ENCODE measurements at regions not wholly inside any gene's neighbourhood (a gene's known extent, or its start where the extent isn't known, plus 50 kb on each side); places are given as distances from the start of the nearest gene placed in this dataset.

DNA sequence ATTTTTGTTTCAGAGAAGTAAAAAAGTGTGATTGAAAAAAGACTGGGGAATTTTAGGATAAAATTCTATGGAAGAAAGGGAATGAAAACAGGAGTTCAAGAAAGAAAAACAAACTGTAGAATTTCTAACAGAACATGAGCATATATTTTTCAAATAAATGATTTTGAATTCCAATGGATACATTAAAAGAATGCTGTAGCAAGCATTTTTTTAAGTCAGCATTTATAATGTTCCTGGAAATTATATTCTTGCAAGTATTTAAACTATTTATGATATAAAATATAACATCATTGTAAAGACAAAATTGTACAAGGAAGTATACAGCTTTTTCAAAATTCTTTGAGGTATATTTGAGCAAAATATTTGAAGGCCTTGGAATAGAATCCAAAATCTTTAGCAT lies 450.7 kb downstream of the AEBP2 start:
- no peak for TF ChIP-seq NFIC (IDR thresholded peaks at IDR 0.05)
- no peak for TF ChIP-seq YY1 (IDR thresholded peaks at IDR 0.05; ENCODE audit: low read depth)
- TF ChIP-seq ZBTB7A (IDR thresholded peaks at IDR 0.05; ENCODE audit: low read depth), result no peak
- no peak for TF ChIP-seq TCF12 (IDR thresholded peaks at IDR 0.05; ENCODE audit: low read depth)
- no peak for TF ChIP-seq FOXM1 (IDR thresholded peaks at IDR 0.05; ENCODE audit: borderline replicate concordance, low read depth)
- TF ChIP-seq RAD21 (IDR thresholded peaks at IDR 0.05; ENCODE audit: low read depth), result no peak
- TF ChIP-seq TAF1 (IDR thresholded peaks at IDR 0.05; ENCODE audit: low read depth), result no peak
- TF ChIP-seq, protein P1, sequence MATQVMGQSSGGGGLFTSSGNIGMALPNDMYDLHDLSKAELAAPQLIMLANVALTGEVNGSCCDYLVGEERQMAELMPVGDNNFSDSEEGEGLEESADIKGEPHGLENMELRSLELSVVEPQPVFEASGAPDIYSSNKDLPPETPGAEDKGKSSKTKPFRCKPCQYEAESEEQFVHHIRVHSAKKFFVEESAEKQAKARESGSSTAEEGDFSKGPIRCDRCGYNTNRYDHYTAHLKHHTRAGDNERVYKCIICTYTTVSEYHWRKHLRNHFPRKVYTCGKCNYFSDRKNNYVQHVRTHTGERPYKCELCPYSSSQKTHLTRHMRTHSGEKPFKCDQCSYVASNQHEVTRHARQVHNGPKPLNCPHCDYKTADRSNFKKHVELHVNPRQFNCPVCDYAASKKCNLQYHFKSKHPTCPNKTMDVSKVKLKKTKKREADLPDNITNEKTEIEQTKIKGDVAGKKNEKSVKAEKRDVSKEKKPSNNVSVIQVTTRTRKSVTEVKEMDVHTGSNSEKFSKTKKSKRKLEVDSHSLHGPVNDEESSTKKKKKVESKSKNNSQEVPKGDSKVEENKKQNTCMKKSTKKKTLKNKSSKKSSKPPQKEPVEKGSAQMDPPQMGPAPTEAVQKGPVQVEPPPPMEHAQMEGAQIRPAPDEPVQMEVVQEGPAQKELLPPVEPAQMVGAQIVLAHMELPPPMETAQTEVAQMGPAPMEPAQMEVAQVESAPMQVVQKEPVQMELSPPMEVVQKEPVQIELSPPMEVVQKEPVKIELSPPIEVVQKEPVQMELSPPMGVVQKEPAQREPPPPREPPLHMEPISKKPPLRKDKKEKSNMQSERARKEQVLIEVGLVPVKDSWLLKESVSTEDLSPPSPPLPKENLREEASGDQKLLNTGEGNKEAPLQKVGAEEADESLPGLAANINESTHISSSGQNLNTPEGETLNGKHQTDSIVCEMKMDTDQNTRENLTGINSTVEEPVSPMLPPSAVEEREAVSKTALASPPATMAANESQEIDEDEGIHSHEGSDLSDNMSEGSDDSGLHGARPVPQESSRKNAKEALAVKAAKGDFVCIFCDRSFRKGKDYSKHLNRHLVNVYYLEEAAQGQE (IDR thresholded peaks at IDR 0.05; ENCODE audit: low read depth), result no peak

DNA sequence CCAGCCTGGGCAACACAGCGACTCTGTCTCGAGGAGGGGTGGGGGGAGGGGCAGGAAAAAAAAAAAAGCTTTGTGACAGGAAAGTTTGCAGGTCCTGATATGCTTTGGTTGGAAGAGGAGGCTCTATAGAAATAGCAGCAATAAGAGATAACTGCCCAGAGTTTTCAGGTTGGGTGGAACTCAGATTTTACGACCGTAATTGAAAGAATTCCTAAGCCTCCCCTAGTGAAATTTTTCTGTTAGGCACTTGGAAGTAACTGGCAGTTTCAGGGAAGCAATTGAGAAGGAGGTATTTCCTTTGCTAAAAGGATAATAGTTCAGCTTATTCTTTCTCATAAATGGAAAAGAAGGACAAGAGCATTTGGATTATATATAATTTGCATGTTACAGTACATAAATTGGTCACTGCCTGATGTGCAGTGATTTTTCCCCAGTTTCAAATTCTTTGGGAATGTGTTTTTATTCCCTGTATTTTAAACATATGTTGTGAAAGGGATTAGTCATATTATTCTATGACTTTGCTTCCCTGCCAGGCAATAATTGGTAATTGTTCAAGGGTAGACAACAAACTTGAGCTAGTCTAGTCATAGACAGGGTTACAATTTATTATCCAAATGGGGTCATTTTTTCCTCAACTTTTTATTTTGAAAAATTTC lies 452.8 kb downstream of the AEBP2 start:
- no peak for TF ChIP-seq CREB1 (IDR thresholded peaks at IDR 0.05; ENCODE audit: low read depth)
- no peak for TF ChIP-seq TEAD4 (IDR thresholded peaks at IDR 0.05)
- TF ChIP-seq TAF1 (IDR thresholded peaks at IDR 0.05; ENCODE audit: low read depth), result no peak
- no peak for TF ChIP-seq ZBTB7A (IDR thresholded peaks at IDR 0.05; ENCODE audit: low read depth)
- TF ChIP-seq EGR1 (IDR thresholded peaks at IDR 0.05), result no peak
- no peak for TF ChIP-seq EP300 (IDR thresholded peaks at IDR 0.05; ENCODE audit: borderline replicate concordance)
- no peak for TF ChIP-seq NFIC (IDR thresholded peaks at IDR 0.05)
- no peak for TF ChIP-seq TCF12 (IDR thresholded peaks at IDR 0.05; ENCODE audit: low read depth)
- TF ChIP-seq YY1 (IDR thresholded peaks at IDR 0.05; ENCODE audit: low read depth), result no peak
- TF ChIP-seq, protein P1 (IDR thresholded peaks at IDR 0.05; ENCODE audit: low read depth), result no peak
- TF ChIP-seq, protein P2, sequence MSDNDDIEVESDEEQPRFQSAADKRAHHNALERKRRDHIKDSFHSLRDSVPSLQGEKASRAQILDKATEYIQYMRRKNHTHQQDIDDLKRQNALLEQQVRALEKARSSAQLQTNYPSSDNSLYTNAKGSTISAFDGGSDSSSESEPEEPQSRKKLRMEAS (IDR thresholded peaks at IDR 0.05), result no peak
- no peak for TF ChIP-seq CEBPB (IDR thresholded peaks at IDR 0.05)
- no peak for TF ChIP-seq FOXM1 (IDR thresholded peaks at IDR 0.05; ENCODE audit: borderline replicate concordance, low read depth)
- TF ChIP-seq RAD21 (IDR thresholded peaks at IDR 0.05; ENCODE audit: low read depth), result no peak

DNA sequence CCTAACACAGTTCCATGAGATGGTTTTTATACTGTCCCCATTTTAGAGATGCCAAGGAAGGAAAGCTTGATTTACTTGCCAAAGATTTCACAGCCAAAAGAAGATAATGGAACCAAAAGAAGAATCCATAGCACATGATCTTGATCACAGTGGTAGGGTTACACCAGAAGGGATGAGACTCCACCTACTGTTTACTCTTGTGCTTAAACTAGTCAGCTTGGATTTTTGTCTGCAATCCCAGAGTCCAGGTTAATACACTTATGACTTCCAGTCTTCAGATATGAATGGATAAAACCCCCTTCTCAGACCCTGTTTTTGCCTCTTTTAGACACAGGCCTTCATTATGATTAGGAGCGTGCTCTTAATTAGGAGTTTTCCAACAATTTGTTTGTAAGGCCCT lies 454.2 kb downstream of the AEBP2 start:
- peak; percentile 54 for TF ChIP-seq RAD21 (IDR thresholded peaks at IDR 0.05; ENCODE audit: low read depth)
- no peak for TF ChIP-seq NFIC (IDR thresholded peaks at IDR 0.05)

DNA sequence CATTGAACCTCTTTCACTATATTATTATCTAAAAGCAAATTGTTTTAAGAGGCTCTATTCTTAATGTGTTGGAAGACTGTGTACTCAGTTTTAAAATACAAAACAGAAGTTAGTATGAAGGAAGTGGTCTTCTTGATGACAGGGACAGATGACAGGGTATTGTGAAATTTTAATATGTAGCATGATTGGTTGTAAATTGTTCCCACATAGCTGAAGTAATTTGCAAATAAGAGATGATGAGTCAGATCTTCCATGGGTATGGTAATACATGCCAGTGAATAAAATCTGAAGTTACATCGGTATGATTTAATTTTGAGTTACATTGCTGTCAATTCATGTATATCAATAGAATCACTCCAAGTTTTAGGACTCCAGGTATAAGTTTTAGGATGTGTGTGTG lies 454.8 kb downstream of the AEBP2 start:
- TF ChIP-seq, protein P2 (IDR thresholded peaks at IDR 0.05), result no peak
- TF ChIP-seq CREB1 (IDR thresholded peaks at IDR 0.05; ENCODE audit: low read depth) (no peak), FOXM1 (IDR thresholded peaks at IDR 0.05; ENCODE audit: borderline replicate concordance, low read depth) (no peak), CEBPB (IDR thresholded peaks at IDR 0.05) (no peak), EP300 (IDR thresholded peaks at IDR 0.05; ENCODE audit: borderline replicate concordance) (no peak), TEAD4 (IDR thresholded peaks at IDR 0.05) (no peak), EGR1 (IDR thresholded peaks at IDR 0.05) (no peak)
- TF ChIP-seq, protein P1 (IDR thresholded peaks at IDR 0.05; ENCODE audit: low read depth), result no peak

DNA sequence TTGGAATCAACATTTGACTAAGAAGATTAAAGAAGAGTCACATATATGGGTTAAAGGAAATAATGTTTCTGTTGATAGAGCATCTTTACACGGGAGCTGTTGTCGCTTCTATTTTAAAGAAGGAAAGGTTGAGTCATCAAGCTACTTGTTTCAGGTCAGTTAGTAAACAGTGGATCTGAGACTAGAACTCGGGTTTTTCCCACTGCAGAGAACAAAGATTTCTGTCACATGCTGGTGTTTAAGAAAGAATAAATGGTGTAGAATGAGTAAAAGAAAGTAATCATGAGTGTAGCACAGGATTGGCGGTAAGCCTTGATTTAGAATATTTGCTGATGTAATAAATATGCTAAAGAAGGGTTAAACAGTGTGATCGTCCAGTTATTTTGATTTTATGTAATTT lies 455.5 kb downstream of the AEBP2 start:
- TF ChIP-seq, protein P3, sequence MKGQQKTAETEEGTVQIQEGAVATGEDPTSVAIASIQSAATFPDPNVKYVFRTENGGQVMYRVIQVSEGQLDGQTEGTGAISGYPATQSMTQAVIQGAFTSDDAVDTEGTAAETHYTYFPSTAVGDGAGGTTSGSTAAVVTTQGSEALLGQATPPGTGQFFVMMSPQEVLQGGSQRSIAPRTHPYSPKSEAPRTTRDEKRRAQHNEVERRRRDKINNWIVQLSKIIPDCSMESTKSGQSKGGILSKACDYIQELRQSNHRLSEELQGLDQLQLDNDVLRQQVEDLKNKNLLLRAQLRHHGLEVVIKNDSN (IDR thresholded peaks at IDR 0.05), result no peak
- TF ChIP-seq, protein P2 (IDR thresholded peaks at IDR 0.05), result no peak
- TF ChIP-seq EGR1 (IDR thresholded peaks at IDR 0.05) (no peak), CEBPB (IDR thresholded peaks at IDR 0.05) (no peak), EP300 (IDR thresholded peaks at IDR 0.05; ENCODE audit: borderline replicate concordance) (no peak), ZBTB7A (IDR thresholded peaks at IDR 0.05; ENCODE audit: low read depth) (no peak), FOXM1 (IDR thresholded peaks at IDR 0.05; ENCODE audit: borderline replicate concordance, low read depth) (no peak), TEAD4 (IDR thresholded peaks at IDR 0.05) (no peak), NFIC (IDR thresholded peaks at IDR 0.05) (no peak), RAD21 (IDR thresholded peaks at IDR 0.05; ENCODE audit: low read depth) (no peak), TCF12 (IDR thresholded peaks at IDR 0.05; ENCODE audit: low read depth) (no peak), CREB1 (IDR thresholded peaks at IDR 0.05; ENCODE audit: low read depth) (no peak), TAF1 (IDR thresholded peaks at IDR 0.05; ENCODE audit: low read depth) (no peak), YY1 (IDR thresholded peaks at IDR 0.05; ENCODE audit: low read depth) (no peak)
- TF ChIP-seq, protein P1 (IDR thresholded peaks at IDR 0.05; ENCODE audit: low read depth), result no peak
